Loucy (cell line): ENCODE measurements at regions not wholly inside any gene's neighbourhood (a gene's known extent, or its start where the extent isn't known, plus 50 kb on each side); places are given as distances from the start of the nearest gene placed in this dataset.

Experiments used
- H2AFZ ChIP-seq: fragments of 200-600 bp; sonication (generic); 2 replicates; pipeline ENCODE4 v1.6.0; 2016; ENCODE audit warnings: antibody characterized with exemption, mild to moderate bottlenecking, low read length, moderate library complexity
- H3F3A ChIP-seq: fragments of 200-600 bp; 2 replicates; pipeline ENCODE4 v1.6.0; 2016; ENCODE audit warnings: antibody characterized with exemption, low read depth, mild to moderate bottlenecking
- H3K27me3 ChIP-seq: fragments of 200-600 bp; sonication (generic); 2 replicates; pipeline ENCODE4 v1.6.1; 2014; ENCODE audit warnings: low read length, mild to moderate bottlenecking; ENCODE audit not compliant: insufficient read depth, poor library complexity, severe bottlenecking
- H3K36me3 ChIP-seq: fragments of 200-600 bp; sonication (generic); 2 replicates; pipeline ENCODE4 v1.6.1; 2016; ENCODE audit warnings: low read length; ENCODE audit not compliant: insufficient read depth
- H3K4me1 ChIP-seq: fragments of 200-600 bp; sonication (generic); 2 replicates; pipeline ENCODE4 v1.5.1; 2014; ENCODE audit warnings: low read length, mild to moderate bottlenecking; ENCODE audit not compliant: insufficient read depth, poor library complexity, severe bottlenecking
- H3K4me2 ChIP-seq: fragments of 200-600 bp; sonication (generic); 2 replicates; pipeline ENCODE4 v1.6.0; 2014; ENCODE audit warnings: antibody characterized with exemption, low read length, low read depth, mild to moderate bottlenecking; ENCODE audit not compliant: poor library complexity, severe bottlenecking
- H3K4me3 ChIP-seq: fragments of 200-600 bp; sonication (generic); 2 replicates; pipeline ENCODE4 v1.5.1; 2014; ENCODE audit warnings: low read length, mild to moderate bottlenecking, mixed read lengths; ENCODE audit not compliant: poor library complexity, severe bottlenecking
- H3K79me2 ChIP-seq: fragments of 200-600 bp; sonication (generic); 2 replicates; pipeline ENCODE4 v1.6.1; 2014; ENCODE audit warnings: low read length; ENCODE audit not compliant: insufficient read depth
- H3K9ac ChIP-seq: fragments of 200-600 bp; sonication (generic); 2 replicates; pipeline ENCODE4 v1.6.0; 2014; ENCODE audit warnings: mild to moderate bottlenecking, low read depth, low read length, moderate library complexity; ENCODE audit not compliant: poor library complexity, severe bottlenecking
- H3K9me2 ChIP-seq: fragments of 200-600 bp; sonication (generic); replicated peaks from 2 replicates; pipeline ENCODE4 v1.6.1; 2016; ENCODE audit warnings: low read depth, low read length, mixed read lengths
- H3K9me3 ChIP-seq: fragments of 200-600 bp; sonication (generic); 2 replicates; pipeline ENCODE4 v1.6.1; 2014; ENCODE audit warnings: mild to moderate bottlenecking, antibody characterized with exemption, low read length, low read depth; ENCODE audit not compliant: insufficient read depth
- H4K20me1 ChIP-seq: fragments of 200-600 bp; sonication (generic); 2 replicates; pipeline ENCODE4 v1.6.0; 2014; ENCODE audit warnings: antibody characterized with exemption, low read length, mild to moderate bottlenecking; ENCODE audit not compliant: insufficient read depth, poor library complexity, severe bottlenecking
- CTCF ChIP-seq: fragments of 200-600 bp; sonication (generic); conservative IDR thresholded peaks from 2 replicates; pipeline ENCODE4 v1.5.1; 2014; ENCODE audit warnings: mild to moderate bottlenecking, antibody characterized with exemption, low read length
- EZH2phosphoT487 ChIP-seq: fragments of 200-600 bp; IDR thresholded peaks from 2 replicates; pipeline ENCODE4 v1.6.1; 2018; ENCODE audit warnings: antibody characterized with exemption, mild to moderate bottlenecking, moderate library complexity, borderline replicate concordance

DNA sequence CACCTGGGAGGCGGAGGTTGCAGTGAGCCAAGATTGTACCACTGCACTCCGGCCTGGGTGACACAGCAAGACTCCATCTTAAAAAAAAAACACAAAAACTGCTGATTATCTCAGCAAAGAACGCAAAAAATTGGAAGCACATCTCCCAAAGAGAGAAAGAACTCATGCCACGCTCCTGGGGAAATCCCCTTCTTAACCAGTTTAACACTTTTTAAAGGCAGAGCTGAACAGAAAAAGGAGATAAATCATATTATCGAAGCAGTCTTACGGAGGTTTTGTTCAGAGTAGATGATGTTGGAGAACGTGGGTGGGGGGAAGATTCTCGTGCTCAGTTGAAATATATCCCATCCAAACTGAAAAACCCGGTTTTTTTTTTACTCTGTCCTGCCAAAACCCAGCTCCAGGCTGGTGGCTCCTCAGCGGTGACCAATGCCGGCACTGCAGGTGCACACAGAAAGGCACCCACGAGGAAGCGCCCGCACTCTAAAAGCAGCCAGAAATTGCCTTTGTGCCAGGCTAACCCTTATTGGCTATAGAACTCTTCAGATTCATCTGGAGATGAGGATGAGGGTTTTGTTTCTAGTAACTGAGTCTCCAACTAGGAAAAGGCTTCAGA, 100.2 kb upstream of the PARP11 start:
- Histone ChIP-seq H3K9ac (no peak overlapping the region), H2AFZ (no peak overlapping the region)

GRCh38 chr12:3972576-3972975, 99.4 kb upstream of the PARP11 start:
- H3K9me2 ChIP-seq, result no peaks in the 10 kb centered on the region
- no peak overlapping the region for H3K4me2 ChIP-seq
- H3K4me3 ChIP-seq, result no peak overlapping the region
- no peak for TF ChIP-seq CTCF
- no peaks in the 10 kb centered on the region for H3K36me3 ChIP-seq
- H3K79me2 ChIP-seq, result no peaks in the 10 kb centered on the region
- no peaks in the 10 kb centered on the region for H3F3A ChIP-seq
- peaks cover 5% of the 10 kb centered on the region for H3K4me1 ChIP-seq
- H4K20me1 ChIP-seq, result no peaks in the 10 kb centered on the region
- H2AFZ ChIP-seq, result no peak overlapping the region
- H3K9me3 ChIP-seq, result no peaks in the 10 kb centered on the region
- H3K9ac ChIP-seq, result no peak overlapping the region
- no peaks in the 10 kb centered on the region for H3K27me3 ChIP-seq

More for the DNA sequence above, 100.2 kb upstream of the PARP11 start:
- H3K36me3 ChIP-seq, result no peaks in the 10 kb centered on the region
- H3K4me1 ChIP-seq, result peaks cover 5% of the 10 kb centered on the region
- H3K4me2 ChIP-seq, result no peak overlapping the region
- TF ChIP-seq CTCF, result no peak
- no peak for TF ChIP-seq EZH2phosphoT487
- H3K27me3 ChIP-seq, result no peaks in the 10 kb centered on the region
- no peaks in the 10 kb centered on the region for H3K9me3 ChIP-seq
- H3K79me2 ChIP-seq, result no peaks in the 10 kb centered on the region
- H3F3A ChIP-seq, result no peaks in the 10 kb centered on the region
- H3K4me3 ChIP-seq, result no peak overlapping the region
- no peaks in the 10 kb centered on the region for H3K9me2 ChIP-seq
- no peaks in the 10 kb centered on the region for H4K20me1 ChIP-seq

DNA sequence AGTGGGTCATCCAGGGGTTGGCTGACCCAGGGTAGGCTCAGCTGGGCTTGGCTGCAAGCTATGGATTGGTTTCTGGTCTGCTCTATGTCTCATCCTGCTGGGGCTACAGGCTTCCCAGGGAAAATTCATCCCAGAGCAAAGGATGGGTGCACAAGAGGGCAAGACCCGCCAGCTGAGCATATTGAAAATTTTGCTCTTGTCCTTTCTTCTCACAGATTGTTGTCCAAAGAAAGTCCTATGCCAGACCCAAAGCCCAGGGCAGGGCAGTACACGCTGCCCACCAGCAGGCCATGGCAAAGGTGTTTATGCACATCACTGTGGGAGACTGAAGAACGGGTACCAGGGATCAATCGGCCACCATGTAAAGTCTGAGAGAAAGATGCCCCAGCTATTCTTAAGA, 95.3 kb upstream of the PARP11 start:
- no peak for TF ChIP-seq CTCF
- no peak for TF ChIP-seq EZH2phosphoT487
- Histone ChIP-seq H3K4me3 (no peak overlapping the region), H3K9me2 (no peaks in the 10 kb centered on the region), H3K4me1 (no peaks in the 10 kb centered on the region), H2AFZ (no peak overlapping the region), H3K9ac (no peak overlapping the region), H3K9me3 (no peaks in the 10 kb centered on the region), H3K36me3 (no peaks in the 10 kb centered on the region), H3K27me3 (no peaks in the 10 kb centered on the region), H4K20me1 (no peaks in the 10 kb centered on the region), H3K4me2 (no peak overlapping the region), H3F3A (no peaks in the 10 kb centered on the region), H3K79me2 (no peaks in the 10 kb centered on the region)
